GM10266 (cell line): ENCODE measurements at regions not wholly inside any gene's neighbourhood (a gene's known extent, or its start where the extent isn't known, plus 50 kb on each side); places are given as distances from the start of the nearest gene placed in this dataset.
"Not testable (repeated sequence)": the region's sequence is repeated elsewhere in the genome, so short reads cannot be mapped to it uniquely, and the experiment has no call there.

Source experiments
- DNase-seq: peaks from one replicate; pipeline ENCODE4 v3.0.0; 2012; ENCODE audit errors: extremely low spot score
- CTCF ChIP-seq: IDR thresholded peaks from 2 replicates; pipeline ENCODE4 v1.5.1; 2012; ENCODE audit warnings: mild to moderate bottlenecking, low read depth; ENCODE audit not compliant: control insufficient read depth, insufficient read depth; ENCODE audit errors: missing control alignments

GRCh38 chr4:62510228-62510627 lies 1310.1 kb downstream of the ADGRL3 start:
- TF ChIP-seq CTCF: no peak
- no peak for DNase-seq

GRCh38 chr4:62500296-62500695 lies 1300.2 kb downstream of the ADGRL3 start:
- TF ChIP-seq CTCF: no peak
- no peak for DNase-seq

- no peak for TF ChIP-seq CTCF
- DNase-seq: no peak
Measured at GRCh38 chr4:62495032-62495431, 1294.9 kb downstream of the ADGRL3 start.

- not testable (repeated sequence) for DNase-seq
Measured at GRCh38 chr4:62491756-62492155, 1291.6 kb downstream of the ADGRL3 start.

GRCh38 chr4:62490635-62491034 lies 1290.5 kb downstream of the ADGRL3 start:
- no peak for TF ChIP-seq CTCF
- no peak for DNase-seq

- DNase-seq: no peak
- TF ChIP-seq CTCF: no peak
Measured at GRCh38 chr4:62487016-62487415, 1286.9 kb downstream of the ADGRL3 start.

- no peak for TF ChIP-seq CTCF
- DNase-seq: no peak
Measured at GRCh38 chr4:62484357-62484756, 1284.2 kb downstream of the ADGRL3 start.

- DNase-seq: no peak
Measured at GRCh38 chr4:62482355-62482754, 1282.2 kb downstream of the ADGRL3 start.

More at GRCh38 chr4:62482355-62482754, 1282.2 kb downstream of the ADGRL3 start:
- TF ChIP-seq CTCF: no peak
